ENCODE measurements at regions not wholly inside any gene's neighbourhood (a gene's known extent, or its start where the extent isn't known, plus 50 kb on each side); places are given as distances from the start of the nearest gene placed in this dataset.

DNA sequence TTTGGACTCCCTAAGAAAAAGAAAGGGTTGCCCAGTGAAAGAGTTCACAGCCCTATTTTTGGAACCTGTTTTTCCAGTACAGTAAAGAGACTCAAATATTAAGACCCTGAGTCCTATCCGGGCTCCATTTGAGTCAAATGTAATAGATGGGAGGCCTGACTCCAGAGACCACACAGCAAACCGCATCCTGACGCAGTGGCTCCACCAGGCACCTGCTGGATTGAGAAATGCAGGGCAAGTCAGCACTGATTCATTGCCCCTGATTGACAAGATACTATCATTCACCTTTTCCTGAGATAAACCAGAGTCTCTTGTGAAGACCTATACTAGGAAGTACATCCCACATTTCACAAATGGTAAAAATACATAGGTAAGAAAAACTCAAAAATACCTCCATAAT is 715.7 kb upstream of the SOX9 start (continued):
- no peak for TF ChIP-seq CBX8 (IDR thresholded peaks at IDR 0.05; ENCODE audit: borderline replicate concordance, low read depth, low read length)
- no peak for TF ChIP-seq TCF12 (IDR thresholded peaks at IDR 0.05; ENCODE audit: low read depth, low read length)
